Neural crest cell (in vitro differentiated cells): ENCODE measurements at regions not wholly inside any gene's neighbourhood (a gene's known extent, or its start where the extent isn't known, plus 50 kb on each side); places are given as distances from the start of the nearest gene placed in this dataset.

ENCODE experiments used
- DNase-seq: peaks from one replicate; pipeline ENCODE4 v3.0.0; 2021; ENCODE audit warnings: low read depth, mixed read lengths, low spot score
- H3K27ac Mint-ChIP-seq: one replicate; pipeline ENCODE4 v1.8.0; 2021; ENCODE audit warnings: mild to moderate bottlenecking, mixed read lengths; ENCODE audit not compliant: unreplicated experiment
- H3K27me3 Mint-ChIP-seq: 2 replicates; pipeline ENCODE4 v1.8.0; 2021; ENCODE audit warnings: low read depth, mild to moderate bottlenecking, mixed read lengths
- H3K36me3 Mint-ChIP-seq: 2 replicates; pipeline ENCODE4 v1.8.0; 2021; ENCODE audit warnings: low read depth, mild to moderate bottlenecking, mixed read lengths
- H3K4me1 Mint-ChIP-seq: 2 replicates; pipeline ENCODE4 v1.8.0; 2021; ENCODE audit warnings: mixed read lengths
- H3K4me3 Mint-ChIP-seq: one replicate; pipeline ENCODE4 v1.8.0; 2021; ENCODE audit warnings: mild to moderate bottlenecking, mixed read lengths
- H3K9me3 Mint-ChIP-seq: 2 replicates; pipeline ENCODE4 v1.8.0; 2021; ENCODE audit warnings: mixed read lengths
- TF ChIP-seq, protein P1 (sequence below): fragments of 200-600 bp; sonication (generic); conservative IDR thresholded peaks from 2 replicates; pipeline ENCODE4 v1.5.0; 2021; ENCODE audit warnings: antibody characterized with exemption, mild to moderate bottlenecking

DNA sequence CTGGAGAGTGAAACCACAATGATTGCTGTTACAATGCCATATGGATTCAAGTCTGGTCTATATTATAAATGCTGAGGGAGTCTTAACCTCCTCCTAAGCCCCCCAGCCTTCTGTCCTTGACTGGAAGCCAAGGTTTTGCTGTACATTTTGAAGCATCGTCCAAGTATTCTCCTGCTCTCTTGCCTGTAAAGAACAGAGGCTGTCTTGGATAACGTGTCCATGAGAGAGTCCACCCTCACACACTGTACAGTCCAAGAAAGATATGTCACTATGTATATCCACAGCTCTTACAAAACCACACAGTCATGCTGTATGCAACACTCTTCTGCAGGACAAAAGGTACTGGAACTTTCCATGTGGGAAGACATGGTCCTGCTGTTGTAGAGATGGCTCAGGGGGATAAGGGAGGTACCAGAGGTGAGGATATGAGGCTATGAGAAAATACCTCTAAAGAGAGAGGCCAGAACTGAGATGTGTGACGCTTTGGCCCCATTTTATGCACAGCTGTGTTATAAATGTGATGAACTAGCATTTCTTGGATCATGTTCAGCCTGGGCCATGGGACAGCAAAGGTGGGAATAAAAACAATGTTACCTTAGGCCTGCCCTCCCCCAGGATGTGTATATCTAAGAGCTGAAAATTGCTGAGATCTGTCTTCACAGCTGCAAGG lies 678.6 kb downstream of the IQCM start:
- H3K27ac Mint-ChIP-seq = no peak overlapping the region
- H3K36me3 Mint-ChIP-seq = no peaks in the 10 kb centered on the region
- no peak for DNase-seq
- TF ChIP-seq, protein P1, sequence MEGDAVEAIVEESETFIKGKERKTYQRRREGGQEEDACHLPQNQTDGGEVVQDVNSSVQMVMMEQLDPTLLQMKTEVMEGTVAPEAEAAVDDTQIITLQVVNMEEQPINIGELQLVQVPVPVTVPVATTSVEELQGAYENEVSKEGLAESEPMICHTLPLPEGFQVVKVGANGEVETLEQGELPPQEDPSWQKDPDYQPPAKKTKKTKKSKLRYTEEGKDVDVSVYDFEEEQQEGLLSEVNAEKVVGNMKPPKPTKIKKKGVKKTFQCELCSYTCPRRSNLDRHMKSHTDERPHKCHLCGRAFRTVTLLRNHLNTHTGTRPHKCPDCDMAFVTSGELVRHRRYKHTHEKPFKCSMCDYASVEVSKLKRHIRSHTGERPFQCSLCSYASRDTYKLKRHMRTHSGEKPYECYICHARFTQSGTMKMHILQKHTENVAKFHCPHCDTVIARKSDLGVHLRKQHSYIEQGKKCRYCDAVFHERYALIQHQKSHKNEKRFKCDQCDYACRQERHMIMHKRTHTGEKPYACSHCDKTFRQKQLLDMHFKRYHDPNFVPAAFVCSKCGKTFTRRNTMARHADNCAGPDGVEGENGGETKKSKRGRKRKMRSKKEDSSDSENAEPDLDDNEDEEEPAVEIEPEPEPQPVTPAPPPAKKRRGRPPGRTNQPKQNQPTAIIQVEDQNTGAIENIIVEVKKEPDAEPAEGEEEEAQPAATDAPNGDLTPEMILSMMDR = no peak
- no peaks in the 10 kb centered on the region for H3K9me3 Mint-ChIP-seq
- H3K4me1 Mint-ChIP-seq = peaks cover 8% of the 10 kb centered on the region
- no peak overlapping the region for H3K4me3 Mint-ChIP-seq
- H3K27me3 Mint-ChIP-seq = no peaks in the 10 kb centered on the region

DNA sequence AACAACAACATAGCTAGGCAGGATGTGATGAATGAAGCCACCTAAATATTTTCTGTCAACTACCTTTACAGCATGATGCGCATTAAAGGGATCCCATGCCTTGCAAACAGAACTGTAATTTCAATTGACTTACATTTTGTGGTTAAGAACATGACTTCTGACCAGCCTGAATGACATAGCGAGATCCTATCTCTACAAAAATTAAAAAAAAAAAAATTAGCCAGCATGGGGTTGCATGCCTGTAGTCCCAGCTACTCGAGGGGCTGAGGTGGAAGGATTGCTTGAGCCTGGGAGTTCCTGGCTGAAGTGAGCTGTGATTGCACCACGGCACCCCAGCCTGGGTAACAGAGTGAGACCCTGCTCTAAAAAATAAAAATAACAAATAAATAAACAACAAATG lies 680.6 kb downstream of the IQCM start:
- H3K9me3 Mint-ChIP-seq = no peaks in the 10 kb centered on the region
- peaks cover 6% of the 10 kb centered on the region for H3K4me1 Mint-ChIP-seq
- H3K36me3 Mint-ChIP-seq = no peaks in the 10 kb centered on the region
- DNase-seq = no peak
- no peak overlapping the region for H3K27ac Mint-ChIP-seq
- no peak overlapping the region for H3K4me3 Mint-ChIP-seq
- TF ChIP-seq, protein P1 = no peak
- H3K27me3 Mint-ChIP-seq = no peaks in the 10 kb centered on the region

GRCh38 chr4:149121023-149121404 lies 678.8 kb upstream of the NR3C2 start:
- H3K27ac Mint-ChIP-seq = no peak overlapping the region
- DNase-seq = no peak

GRCh38 chr4:149120331-149121022 lies 678.3 kb upstream of the NR3C2 start:
- no peak overlapping the region for H3K4me3 Mint-ChIP-seq
- DNase-seq = no peak
- H3K27ac Mint-ChIP-seq = no peak overlapping the region
- H3K4me1 Mint-ChIP-seq = no peaks in the 10 kb centered on the region
- no peaks in the 10 kb centered on the region for H3K36me3 Mint-ChIP-seq
- TF ChIP-seq, protein P1 = no peak
- H3K9me3 Mint-ChIP-seq = no peaks in the 10 kb centered on the region
- no peaks in the 10 kb centered on the region for H3K27me3 Mint-ChIP-seq

More at GRCh38 chr4:149121023-149121404, 678.8 kb upstream of the NR3C2 start:
- Mint-ChIP-seq H3K36me3 (no peaks in the 10 kb centered on the region), H3K4me3 (no peak overlapping the region), H3K4me1 (no peaks in the 10 kb centered on the region), H3K27me3 (no peaks in the 10 kb centered on the region), H3K9me3 (no peaks in the 10 kb centered on the region)
- TF ChIP-seq, protein P1 = no peak

GRCh38 chr4:149116806-149117205 lies 674.6 kb upstream of the NR3C2 start:
- TF ChIP-seq, protein P1 = no peak
- DNase-seq = no peak
- H3K27ac Mint-ChIP-seq = no peak overlapping the region
- no peak overlapping the region for H3K4me3 Mint-ChIP-seq
- no peaks in the 10 kb centered on the region for H3K4me1 Mint-ChIP-seq
- no peaks in the 10 kb centered on the region for H3K9me3 Mint-ChIP-seq
- no peaks in the 10 kb centered on the region for H3K36me3 Mint-ChIP-seq
- H3K27me3 Mint-ChIP-seq = peaks cover 2% of the 10 kb centered on the region
